ENCODE measurements at regions not wholly inside any gene's neighbourhood (a gene's known extent, or its start where the extent isn't known, plus 50 kb on each side); places are given as distances from the start of the nearest gene placed in this dataset.

- no peak for TF ChIP-seq CTCF (IDR thresholded peaks at IDR 0.05; ENCODE audit: low read depth, low read length)
- peak overlapping the region; percentile 43 for H3K4me3 ChIP-seq (ENCODE audit: low read depth, low read length)
These were observed 502.7 kb downstream of the NR2F1-AS1 start for GRCh38 chr5:93078082-93079038.

GRCh38 chr5:93076566-93076965, 504.5 kb downstream of the NR2F1-AS1 start:
- no peak for TF ChIP-seq CTCF (IDR thresholded peaks at IDR 0.05; ENCODE audit: low read depth, low read length)
- H3K4me3 ChIP-seq (ENCODE audit: low read depth, low read length), result no peak overlapping the region

GRCh38 chr5:93076096-93076495, 504.9 kb downstream of the NR2F1-AS1 start:
- H3K4me3 ChIP-seq (ENCODE audit: low read depth, low read length), result no peak overlapping the region
- TF ChIP-seq CTCF (IDR thresholded peaks at IDR 0.05; ENCODE audit: low read depth, low read length), result no peak

GRCh38 chr5:93073547-93073946, 507.5 kb downstream of the NR2F1-AS1 start:
- TF ChIP-seq CTCF (IDR thresholded peaks at IDR 0.05; ENCODE audit: low read depth, low read length), result no peak
- H3K4me3 ChIP-seq (ENCODE audit: low read depth, low read length), result no peak overlapping the region

GRCh38 chr5:93072831-93073459, 508.1 kb downstream of the NR2F1-AS1 start:
- no peak overlapping the region for H3K4me3 ChIP-seq (ENCODE audit: low read depth, low read length)
- TF ChIP-seq CTCF (IDR thresholded peaks at IDR 0.05; ENCODE audit: low read depth, low read length), result no peak

- no peak for TF ChIP-seq CTCF (IDR thresholded peaks at IDR 0.05; ENCODE audit: low read depth, low read length)
- H3K4me3 ChIP-seq (ENCODE audit: low read depth, low read length), result no peak overlapping the region
These were observed 509.3 kb downstream of the NR2F1-AS1 start for GRCh38 chr5:93071710-93072109.

- TF ChIP-seq CTCF (IDR thresholded peaks at IDR 0.05; ENCODE audit: low read depth, low read length), result no peak
- H3K4me3 ChIP-seq (ENCODE audit: low read depth, low read length), result no peak overlapping the region
These were observed 510.1 kb downstream of the NR2F1-AS1 start for GRCh38 chr5:93070938-93071337.

All from WI38 (cell line).